Kidney epithelial cell (primary cell): ENCODE measurements at regions not wholly inside any gene's neighbourhood (a gene's known extent, or its start where the extent isn't known, plus 50 kb on each side); places are given as distances from the start of the nearest gene placed in this dataset.
A peak's percentile ranks its signal among the peaks of the same experiment; 100 is the strongest.

ENCODE experiments used
- DNase-seq: peaks from one replicate; pipeline ENCODE4 v3.0.0-alpha.2; 2010; ENCODE audit warnings: low read depth
- H3K27me3 ChIP-seq: 2 replicates; pipeline ENCODE4 v1.6.0; 2011; ENCODE audit warnings: low read length; ENCODE audit not compliant: control insufficient read depth, insufficient read depth
- H3K36me3 ChIP-seq: 2 replicates; pipeline ENCODE4 v1.5.1; 2011; ENCODE audit warnings: low read length; ENCODE audit not compliant: control insufficient read depth, insufficient read depth
- H3K4me3 ChIP-seq: 2 replicates; pipeline ENCODE4 v1.5.1; 2011; ENCODE audit warnings: low read depth, mild to moderate bottlenecking, control low read depth, low read length
- CTCF ChIP-seq: IDR thresholded peaks from 2 replicates; pipeline ENCODE4 v1.5.1; 2011; ENCODE audit warnings: mild to moderate bottlenecking, moderate library complexity, low read length, control low read depth, inconsistent platforms; ENCODE audit not compliant: insufficient read depth, poor library complexity, severe bottlenecking

DNA sequence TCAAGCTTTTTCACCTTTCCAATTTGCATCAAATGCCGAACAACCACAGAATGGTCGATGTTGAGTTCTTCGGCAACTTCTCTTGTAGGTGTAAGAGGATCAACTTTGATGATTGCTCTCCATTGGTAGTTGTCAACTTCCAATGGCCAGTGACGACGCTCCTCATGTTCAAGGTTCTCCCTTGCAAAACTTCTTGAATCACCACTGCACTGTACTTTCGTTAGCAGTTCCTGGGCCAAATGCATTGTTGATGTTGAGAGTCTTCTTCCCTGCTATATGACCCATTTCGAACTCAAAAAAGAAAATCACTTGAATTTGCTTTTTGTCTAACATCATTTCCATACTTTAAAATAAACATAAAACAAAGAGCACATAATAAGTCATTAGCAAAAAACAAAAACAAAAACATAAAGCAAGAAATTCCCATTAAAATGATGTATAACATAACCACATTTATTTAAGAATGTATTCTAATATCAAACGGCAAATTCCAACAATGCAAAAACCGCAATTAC lies 71.2 kb upstream of the AP4E1 start:
- no peak overlapping the region for H3K4me3 ChIP-seq
- H3K36me3 ChIP-seq, result no peaks in the 10 kb centered on the region
- TF ChIP-seq CTCF, result no peak
- no peak for DNase-seq
- no peaks in the 10 kb centered on the region for H3K27me3 ChIP-seq

GRCh38 chr15:50830477-50831354 lies 65.2 kb upstream of the SPPL2A start:
- TF ChIP-seq CTCF, result no peak
- no peak for DNase-seq
- Histone ChIP-seq H3K36me3 (no peaks in the 10 kb centered on the region), H3K27me3 (no peaks in the 10 kb centered on the region), H3K4me3 (no peak overlapping the region)

DNA sequence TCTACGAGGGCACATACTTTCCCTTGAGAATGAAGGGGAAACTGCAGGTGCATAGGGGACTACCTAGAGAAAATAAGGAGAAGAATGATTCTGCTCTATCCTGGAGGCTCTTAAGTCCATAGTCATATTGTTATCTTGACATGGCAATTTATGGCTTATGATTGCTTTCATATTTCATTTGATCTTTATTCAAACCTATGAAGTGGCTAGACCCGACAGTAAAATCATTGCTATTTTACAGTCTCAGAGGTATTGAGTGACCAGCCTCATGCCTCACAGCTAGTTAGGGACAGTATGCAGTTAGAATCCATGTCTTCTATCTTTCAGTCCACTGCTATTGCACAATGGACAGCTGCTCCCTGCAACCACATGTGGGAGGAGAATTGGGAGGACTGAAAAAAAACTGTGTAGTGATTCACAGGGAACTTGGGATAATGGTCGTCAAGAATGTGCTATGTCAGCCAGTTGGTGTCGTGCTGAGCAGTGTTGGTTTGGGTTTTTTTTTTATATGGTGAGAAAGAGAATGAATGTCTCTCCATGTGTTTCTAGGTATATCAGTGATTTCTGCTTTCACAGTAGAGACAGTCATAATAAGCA lies 63.2 kb upstream of the SPPL2A start:
- H3K27me3 ChIP-seq, result no peaks in the 10 kb centered on the region
- peak; percentile 88 for DNase-seq
- no peak overlapping the region for H3K4me3 ChIP-seq
- no peaks in the 10 kb centered on the region for H3K36me3 ChIP-seq
- peak; percentile 8 for TF ChIP-seq CTCF

GRCh38 chr15:50825946-50826345 lies 60.4 kb upstream of the SPPL2A start:
- TF ChIP-seq CTCF, result no peak
- H3K4me3 ChIP-seq, result no peak overlapping the region
- H3K36me3 ChIP-seq, result no peaks in the 10 kb centered on the region
- no peak for DNase-seq
- no peaks in the 10 kb centered on the region for H3K27me3 ChIP-seq

GRCh38 chr15:50824514-50824913 lies 59.0 kb upstream of the SPPL2A start:
- H3K36me3 ChIP-seq, result no peaks in the 10 kb centered on the region
- no peak overlapping the region for H3K4me3 ChIP-seq
- TF ChIP-seq CTCF, result no peak
- no peak for DNase-seq
- H3K27me3 ChIP-seq, result no peaks in the 10 kb centered on the region

- no peak overlapping the region for H3K4me3 ChIP-seq
- TF ChIP-seq CTCF, result no peak
- H3K27me3 ChIP-seq, result no peaks in the 10 kb centered on the region
- no peaks in the 10 kb centered on the region for H3K36me3 ChIP-seq
- DNase-seq, result no peak
These were observed 57.8 kb upstream of the SPPL2A start for GRCh38 chr15:50823281-50823680.
